HG03442 (cell line): ENCODE measurements at regions not wholly inside any gene's neighbourhood (a gene's known extent, or its start where the extent isn't known, plus 50 kb on each side); places are given as distances from the start of the nearest gene placed in this dataset.
A peak's percentile ranks its signal among the peaks of the same experiment; 100 is the strongest.
"Not testable (repeated sequence)": the region's sequence is repeated elsewhere in the genome, so short reads cannot be mapped to it uniquely, and the experiment has no call there.

Experiments used
- ATAC-seq: cut with Tn5 transposase; IDR thresholded peaks from one replicate; pipeline ENCODE4 v1.9.1; 2021; ENCODE audit warnings: mild to moderate bottlenecking, moderate library complexity; ENCODE audit not compliant: unreplicated experiment

- ATAC-seq: no peak
Measured at GRCh38 chrX:117843749-117844148, 272.9 kb downstream of the KLHL13 start.

DNA sequence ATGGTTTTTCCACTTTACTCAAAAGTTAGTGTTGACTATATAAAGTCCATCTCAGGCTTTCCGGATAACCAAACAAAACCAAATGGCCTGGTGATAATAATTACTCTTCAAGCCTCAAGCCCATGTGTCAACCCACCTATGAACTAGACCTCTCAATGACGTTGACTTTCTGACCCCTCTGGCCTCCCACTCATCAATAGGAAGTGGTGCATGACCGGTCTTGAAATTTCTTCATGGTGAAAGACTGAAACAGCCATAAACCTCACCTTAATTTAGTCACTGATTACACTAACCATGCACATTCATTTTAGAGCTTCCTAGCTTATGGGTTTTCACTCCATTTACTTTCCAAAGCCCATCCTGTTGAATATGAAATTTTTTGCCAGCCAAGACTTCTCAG is 276.0 kb downstream of the KLHL13 start:
- no peak for ATAC-seq

DNA sequence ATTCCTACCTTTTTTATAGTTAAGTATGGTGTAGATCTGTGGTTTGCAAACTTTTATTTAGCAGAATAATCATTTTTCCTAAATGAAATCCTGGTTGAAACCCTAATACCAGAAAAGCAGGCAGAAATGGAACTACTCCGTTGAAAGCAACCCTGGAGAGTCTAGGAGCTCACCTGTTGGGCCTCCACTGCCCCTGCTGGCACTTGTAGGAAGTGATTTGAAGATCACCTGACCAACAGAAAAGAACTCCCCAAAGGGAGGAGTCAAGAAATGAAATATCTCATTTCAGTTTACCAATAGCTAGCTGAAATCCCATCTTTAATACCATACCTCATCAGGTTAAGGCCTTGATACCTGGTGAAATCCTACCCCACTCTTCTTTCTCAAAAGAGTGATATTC is 277.1 kb downstream of the KLHL13 start:
- ATAC-seq: no peak

- no peak for ATAC-seq
Measured at GRCh38 chrX:117838581-117839331, 277.9 kb downstream of the KLHL13 start.

DNA sequence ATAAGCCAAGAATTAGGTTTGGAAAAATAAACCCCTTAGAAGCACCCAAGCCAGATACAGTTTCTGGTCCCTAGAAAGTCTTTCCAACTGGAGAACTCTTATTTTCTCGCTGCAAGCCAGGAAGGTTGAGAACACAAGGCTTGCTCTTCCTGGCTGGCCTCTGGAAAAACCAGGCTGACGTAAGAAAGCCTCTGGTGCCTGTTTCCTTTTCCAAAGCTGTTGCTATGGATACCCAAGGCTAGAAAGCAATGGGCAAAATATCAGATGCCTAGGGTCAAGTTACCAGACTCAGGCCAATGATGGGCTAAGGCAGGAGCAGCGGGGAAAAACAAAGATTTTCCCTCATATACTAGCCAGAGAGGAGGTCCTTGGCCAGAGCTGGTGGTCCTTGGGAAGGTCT is 281.6 kb downstream of the KLHL13 start:
- ATAC-seq: no peak

DNA sequence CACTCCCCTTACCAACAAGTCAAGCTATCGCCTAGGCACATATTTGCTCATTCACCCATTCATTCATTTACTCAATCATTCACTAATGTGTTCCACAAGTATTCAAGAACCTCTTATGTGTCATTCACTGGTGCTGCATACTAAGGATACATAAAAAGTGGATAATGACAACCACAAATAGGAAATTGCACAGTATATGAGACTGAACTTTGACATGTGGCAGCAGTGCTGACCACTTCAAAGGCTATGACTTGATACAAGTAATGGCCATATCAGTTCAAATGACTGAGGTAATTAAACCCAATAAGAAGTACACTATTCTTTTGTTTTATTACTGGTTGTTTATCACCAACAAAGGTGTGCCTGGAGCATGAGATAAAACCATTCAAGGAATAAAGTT is 282.5 kb downstream of the KLHL13 start:
- no peak for ATAC-seq

GRCh38 chrX:117821472-117821871 is 295.1 kb downstream of the KLHL13 start:
- ATAC-seq: not testable (repeated sequence)

- ATAC-seq: no peak
Measured at GRCh38 chrX:117808426-117808825, 308.2 kb downstream of the KLHL13 start.

DNA sequence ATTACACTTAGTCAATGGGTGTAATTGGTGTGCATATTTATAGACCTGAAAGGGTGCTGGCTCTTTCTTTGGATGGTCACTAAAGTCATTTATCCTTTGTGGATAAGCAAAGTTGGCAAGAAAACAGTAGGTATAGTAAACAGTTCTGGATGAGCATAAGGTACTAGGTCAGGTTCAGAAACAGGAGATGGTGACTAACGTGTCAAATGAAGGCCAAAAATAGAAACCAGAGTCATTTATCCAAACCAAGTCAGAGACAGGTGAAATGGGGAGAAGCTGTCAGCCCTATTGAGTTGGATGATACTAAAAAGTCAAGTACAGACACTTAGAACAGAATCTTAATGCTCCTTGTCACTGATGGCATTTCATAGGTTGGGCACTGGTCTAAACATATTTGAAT is 313.1 kb downstream of the KLHL13 start:
- no peak for ATAC-seq

DNA sequence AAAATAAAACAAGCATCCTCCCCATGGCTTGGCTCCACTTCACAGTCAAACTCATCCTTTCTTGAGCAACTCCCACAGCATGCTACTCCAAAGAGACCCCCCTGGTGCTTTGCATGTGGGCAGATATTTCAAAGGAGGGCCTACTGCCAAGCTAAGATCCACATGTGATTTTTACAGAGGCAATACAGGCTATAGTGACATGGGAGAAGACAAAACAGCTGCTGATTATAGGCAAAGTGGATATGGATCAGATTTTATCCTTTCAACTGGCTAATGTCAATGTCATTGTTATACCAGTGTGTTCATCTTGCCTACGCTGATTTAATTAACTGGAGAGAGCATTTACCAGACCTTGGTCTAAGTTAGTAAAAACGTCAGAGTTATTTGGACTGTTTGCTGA is 328.3 kb downstream of the KLHL13 start:
- no peak for ATAC-seq

DNA sequence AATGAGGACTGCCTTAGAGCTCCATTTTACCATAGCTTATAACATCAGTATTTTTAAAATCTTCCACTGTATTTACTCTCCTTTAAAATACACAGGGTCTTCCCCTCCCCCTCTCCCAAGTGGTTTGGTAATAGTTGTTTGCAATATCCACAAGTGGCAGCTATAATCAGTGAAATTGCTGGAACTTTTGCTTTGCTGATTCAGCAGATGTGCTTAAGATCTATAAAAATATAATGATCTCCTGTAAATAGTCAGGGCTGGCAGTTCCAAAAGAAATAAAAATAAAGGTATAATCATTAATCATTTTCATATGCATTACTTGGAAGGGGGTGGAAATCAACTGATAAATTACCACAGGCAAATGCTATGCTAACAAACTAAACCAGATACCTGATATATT is 345.2 kb downstream of the KLHL13 start:
- ATAC-seq: no peak

- no peak for ATAC-seq
Measured at GRCh38 chrX:117768861-117769604, 347.6 kb downstream of the KLHL13 start.

GRCh38 chrX:117765211-117765610 is 351.4 kb downstream of the KLHL13 start:
- ATAC-seq: no peak

- peak; percentile 96 for ATAC-seq
Measured at GRCh38 chrX:117752745-117753144, 363.9 kb downstream of the KLHL13 start.

GRCh38 chrX:117751155-117751554 is 365.5 kb downstream of the KLHL13 start:
- no peak for ATAC-seq

DNA sequence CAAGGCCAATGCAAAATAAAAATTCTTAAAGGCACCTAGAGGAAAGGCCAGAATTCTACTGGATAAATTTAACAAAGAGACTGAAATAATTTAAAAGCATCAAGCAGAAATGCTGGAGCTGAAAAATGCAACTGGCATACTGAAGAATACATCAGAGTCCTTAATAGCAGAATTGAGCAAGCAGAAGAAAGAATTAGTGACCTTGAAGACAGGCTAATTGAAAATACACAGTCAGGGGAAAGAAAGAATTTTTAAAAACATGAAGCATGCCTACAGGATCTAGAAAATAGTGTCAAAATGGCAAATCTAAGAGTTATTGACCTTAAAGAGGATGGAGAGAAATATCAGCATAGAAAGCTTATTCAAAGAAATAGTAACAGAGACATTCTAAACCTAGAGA is 371.7 kb downstream of the KLHL13 start:
- no peak for ATAC-seq

DNA sequence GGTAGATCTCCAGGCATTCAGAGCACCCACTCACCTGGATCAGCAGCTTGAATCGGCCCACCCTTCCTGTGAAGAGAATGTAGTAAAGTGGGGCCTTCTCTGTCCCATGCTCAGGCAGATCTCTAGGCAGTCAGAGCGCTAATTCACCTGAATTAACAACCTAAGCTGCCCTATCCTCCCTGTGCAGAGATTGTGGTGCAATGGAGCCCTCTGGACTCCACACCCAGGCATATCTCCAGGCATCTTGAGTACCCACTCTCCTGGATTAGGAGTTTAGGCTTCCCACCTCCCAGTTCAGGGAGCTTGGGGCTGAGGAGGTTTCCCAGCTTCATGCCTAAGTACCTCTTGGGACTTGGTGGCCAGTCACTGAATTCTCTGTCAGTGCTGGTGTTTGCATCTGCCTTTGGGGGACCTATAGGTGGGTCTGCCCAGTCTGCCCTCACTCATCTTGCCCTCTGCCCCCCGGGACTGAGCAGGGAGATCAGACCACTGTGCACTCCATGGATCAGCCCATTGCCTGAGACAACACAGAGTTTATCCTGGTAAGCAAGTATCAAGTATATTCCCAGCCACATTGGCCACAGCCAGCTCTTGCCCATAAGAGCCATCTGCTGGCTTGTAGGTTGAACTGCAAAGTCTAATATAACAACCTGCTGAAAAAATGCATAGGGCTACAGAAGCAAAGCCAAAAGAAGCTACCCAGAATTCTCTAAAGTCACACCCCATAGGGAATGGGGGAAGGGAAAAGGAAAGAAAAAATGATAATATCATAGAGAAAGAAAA is 372.9 kb downstream of the KLHL13 start:
- ATAC-seq: no peak

- no peak for ATAC-seq
Measured at GRCh38 chrX:117713411-117713810, 403.2 kb downstream of the KLHL13 start.

DNA sequence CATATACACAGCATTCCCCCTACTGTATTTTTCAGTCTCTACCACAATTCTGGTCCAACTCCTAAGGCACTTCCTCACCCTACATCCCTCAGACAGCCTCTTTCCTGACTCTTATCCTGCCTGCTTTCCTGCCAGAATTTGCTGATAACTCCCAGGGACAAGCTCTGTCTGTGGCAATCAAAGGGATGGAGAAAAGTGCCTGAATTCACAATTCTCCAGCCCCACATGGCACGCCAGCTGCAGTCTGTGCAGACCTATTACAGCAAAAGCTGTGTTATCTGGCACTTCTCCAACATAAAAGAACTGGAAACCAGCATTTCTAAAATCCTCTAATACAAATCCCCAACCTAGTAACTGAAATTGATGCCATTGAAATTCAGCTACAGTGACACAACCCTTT is 404.8 kb downstream of the KLHL13 start:
- ATAC-seq: no peak

- no peak for ATAC-seq
Measured at GRCh38 chrX:117707948-117708743, 408.5 kb downstream of the KLHL13 start.

- ATAC-seq: no peak
Measured at GRCh38 chrX:117701050-117701449, 415.6 kb downstream of the KLHL13 start.
